H1 (cell line): ENCODE measurements at regions not wholly inside any gene's neighbourhood (a gene's known extent, or its start where the extent isn't known, plus 50 kb on each side); places are given as distances from the start of the nearest gene placed in this dataset.

Experiments used
- CEBPB ChIP-seq: IDR thresholded peaks from 2 replicates; pipeline ENCODE4 v1.6.1; 2012; ENCODE audit warnings: low read depth, low read length
- GABPA ChIP-seq: IDR thresholded peaks from 2 replicates; pipeline ENCODE4 v1.6.1; 2011; ENCODE audit warnings: mild to moderate bottlenecking, low read length, moderate library complexity, borderline replicate concordance; ENCODE audit not compliant: insufficient read depth
- YY1 ChIP-seq: IDR thresholded peaks from 2 replicates; pipeline ENCODE4 v1.6.1; 2011; ENCODE audit warnings: low read depth, mild to moderate bottlenecking, low read length
- TF ChIP-seq, protein P1 (sequence below), 3 experiments: IDR thresholded peaks; 1 replicate in 2 of 3; 2 replicates in 1 of 3; pipeline versions ENCODE4 v1.5.1 to v1.6.1; 2011; ENCODE audit warnings: low read length in 3 of 3, mild to moderate bottlenecking in 3 of 3, inconsistent platforms in 2 of 3, low read depth in 1 of 3, moderate library complexity in 1 of 3; ENCODE audit not compliant: insufficient read depth in 1 of 3; ENCODE audit errors: control extremely low read depth in 1 of 3
- TF ChIP-seq, protein P2 (sequence below): IDR thresholded peaks from 2 replicates; pipeline ENCODE4 v1.6.1; 2011; ENCODE audit warnings: low read length, improper control_type of control experiment

GRCh38 chr22:47552024-47552423 is 789.6 kb downstream of the TBC1D22A start:
- TF ChIP-seq YY1 (no peak), CEBPB (no peak), GABPA (no peak)
- TF ChIP-seq, protein P1, sequence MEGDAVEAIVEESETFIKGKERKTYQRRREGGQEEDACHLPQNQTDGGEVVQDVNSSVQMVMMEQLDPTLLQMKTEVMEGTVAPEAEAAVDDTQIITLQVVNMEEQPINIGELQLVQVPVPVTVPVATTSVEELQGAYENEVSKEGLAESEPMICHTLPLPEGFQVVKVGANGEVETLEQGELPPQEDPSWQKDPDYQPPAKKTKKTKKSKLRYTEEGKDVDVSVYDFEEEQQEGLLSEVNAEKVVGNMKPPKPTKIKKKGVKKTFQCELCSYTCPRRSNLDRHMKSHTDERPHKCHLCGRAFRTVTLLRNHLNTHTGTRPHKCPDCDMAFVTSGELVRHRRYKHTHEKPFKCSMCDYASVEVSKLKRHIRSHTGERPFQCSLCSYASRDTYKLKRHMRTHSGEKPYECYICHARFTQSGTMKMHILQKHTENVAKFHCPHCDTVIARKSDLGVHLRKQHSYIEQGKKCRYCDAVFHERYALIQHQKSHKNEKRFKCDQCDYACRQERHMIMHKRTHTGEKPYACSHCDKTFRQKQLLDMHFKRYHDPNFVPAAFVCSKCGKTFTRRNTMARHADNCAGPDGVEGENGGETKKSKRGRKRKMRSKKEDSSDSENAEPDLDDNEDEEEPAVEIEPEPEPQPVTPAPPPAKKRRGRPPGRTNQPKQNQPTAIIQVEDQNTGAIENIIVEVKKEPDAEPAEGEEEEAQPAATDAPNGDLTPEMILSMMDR (IDR thresholded peaks at IDR 0.05; ENCODE audit: control extremely low read depth in 1 of 3, insufficient read depth in 1 of 3, low read depth in 1 of 3, low read length in 3 of 3), result no peak
- TF ChIP-seq, protein P2, sequence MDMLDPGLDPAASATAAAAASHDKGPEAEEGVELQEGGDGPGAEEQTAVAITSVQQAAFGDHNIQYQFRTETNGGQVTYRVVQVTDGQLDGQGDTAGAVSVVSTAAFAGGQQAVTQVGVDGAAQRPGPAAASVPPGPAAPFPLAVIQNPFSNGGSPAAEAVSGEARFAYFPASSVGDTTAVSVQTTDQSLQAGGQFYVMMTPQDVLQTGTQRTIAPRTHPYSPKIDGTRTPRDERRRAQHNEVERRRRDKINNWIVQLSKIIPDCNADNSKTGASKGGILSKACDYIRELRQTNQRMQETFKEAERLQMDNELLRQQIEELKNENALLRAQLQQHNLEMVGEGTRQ, result no peak
